ENCODE measurements at regions not wholly inside any gene's neighbourhood (a gene's known extent, or its start where the extent isn't known, plus 50 kb on each side); places are given as distances from the start of the nearest gene placed in this dataset.
"Not testable (repeated sequence)": the region's sequence is repeated elsewhere in the genome, so short reads cannot be mapped to it uniquely, and the experiment has no call there.

GRCh38 chr3:139231555-139232281, 112.1 kb upstream of the MRPS22 start:
- Histone ChIP-seq H4K8ac (ENCODE audit: low read depth, low read length) (no peak overlapping the region), H3K79me1 (ENCODE audit: low read length) (no peaks in the 10 kb centered on the region), H3K18ac (ENCODE audit: low read length) (no peak overlapping the region), H3K36me3 (ENCODE audit: control insufficient read depth in 1 of 2, insufficient read depth in 2 of 2, low read length in 2 of 2) (no peaks in the 10 kb centered on the region), H2BK12ac (ENCODE audit: low read length) (no peak overlapping the region), H3K4me3 (ENCODE audit: low read depth, low read length) (no peak overlapping the region), H3K4me1 (ENCODE audit: control insufficient read depth in 1 of 2, insufficient read depth in 2 of 2, low read length in 2 of 2) (peaks cover 9 to 10% of the 10 kb centered on the region in 2 experiments), H3K23ac (ENCODE audit: low read length) (no peak overlapping the region), H2BK5ac (ENCODE audit: low read depth, low read length, poor library complexity) (no peak overlapping the region), H2AK5ac (ENCODE audit: low read length) (no peak overlapping the region), H2AFZ (ENCODE audit: insufficient read depth, low read length, poor library complexity) (no peak overlapping the region), H2BK120ac (ENCODE audit: insufficient read depth, low read length, poor library complexity) (no peak overlapping the region), H4K91ac (ENCODE audit: low read depth, low read length) (no peak overlapping the region), H3K27ac (ENCODE audit: low read depth, low read length) (no peak overlapping the region), H3K4me2 (ENCODE audit: low read length) (no peak overlapping the region), H3K14ac (ENCODE audit: low read length) (no peak overlapping the region), H3K9me3 (ENCODE audit: insufficient read depth, low read depth, low read length) (no peaks in the 10 kb centered on the region), H3K27me3 (ENCODE audit: insufficient read depth, low read length) (no peaks in the 10 kb centered on the region), H3K79me2 (ENCODE audit: control insufficient read depth, insufficient read depth, low read length, poor library complexity) (no peaks in the 10 kb centered on the region), H4K12ac (ENCODE audit: low read depth, low read length) (no peak overlapping the region), H3K9ac (ENCODE audit: low read length) (no peak overlapping the region), H3K4ac (ENCODE audit: low read depth, low read length) (no peak overlapping the region)
- DNase-seq: no peak
- no CpG with 5 or more reads among the region's 5 CpGs for WGBS (ENCODE audit: extremely low coverage, insufficient coverage, insufficient read length)

GRCh38 chr3:139232341-139232740, 111.5 kb upstream of the MRPS22 start:
- not testable (repeated sequence) for H3K27ac ChIP-seq (ENCODE audit: low read depth, low read length); H3K27me3 ChIP-seq (ENCODE audit: insufficient read depth, low read length); H2BK120ac ChIP-seq (ENCODE audit: insufficient read depth, low read length, poor library complexity); H4K8ac ChIP-seq (ENCODE audit: low read depth, low read length); H2BK5ac ChIP-seq (ENCODE audit: low read depth, low read length, poor library complexity); H2AK5ac ChIP-seq (ENCODE audit: low read length); H3K23ac ChIP-seq (ENCODE audit: low read length); H3K79me1 ChIP-seq (ENCODE audit: low read length); H2BK12ac ChIP-seq (ENCODE audit: low read length); H3K9me3 ChIP-seq (ENCODE audit: insufficient read depth, low read depth, low read length); H3K4me3 ChIP-seq (ENCODE audit: low read depth, low read length); H3K79me2 ChIP-seq (ENCODE audit: control insufficient read depth, insufficient read depth, low read length, poor library complexity); DNase-seq; H2AFZ ChIP-seq (ENCODE audit: insufficient read depth, low read length, poor library complexity); H3K9ac ChIP-seq (ENCODE audit: low read length); H3K4me1 ChIP-seq (ENCODE audit: control insufficient read depth in 1 of 2, insufficient read depth in 2 of 2, low read length in 2 of 2); H4K91ac ChIP-seq (ENCODE audit: low read depth, low read length); H3K4me2 ChIP-seq (ENCODE audit: low read length); H3K18ac ChIP-seq (ENCODE audit: low read length); H3K36me3 ChIP-seq (ENCODE audit: control insufficient read depth in 1 of 2, insufficient read depth in 2 of 2, low read length in 2 of 2); H3K4ac ChIP-seq (ENCODE audit: low read depth, low read length); H3K14ac ChIP-seq (ENCODE audit: low read length); H4K12ac ChIP-seq (ENCODE audit: low read depth, low read length)
- WGBS (ENCODE audit: extremely low coverage, insufficient coverage, insufficient read length): no CpG with 5 or more reads among the region's 3 CpGs

GRCh38 chr3:139234491-139234890, 109.3 kb upstream of the MRPS22 start:
- H3K4me3 ChIP-seq (ENCODE audit: low read depth, low read length): no peak overlapping the region
- H4K8ac ChIP-seq (ENCODE audit: low read depth, low read length): no peak overlapping the region
- peak overlapping the region; percentile 26 for H3K9ac ChIP-seq (ENCODE audit: low read length)
- H4K12ac ChIP-seq (ENCODE audit: low read depth, low read length): no peak overlapping the region
- H2BK120ac ChIP-seq (ENCODE audit: insufficient read depth, low read length, poor library complexity): no peak overlapping the region
- no CpG with 5 or more reads among the region's 3 CpGs for WGBS (ENCODE audit: extremely low coverage, insufficient coverage, insufficient read length)
- H2AFZ ChIP-seq (ENCODE audit: insufficient read depth, low read length, poor library complexity): no peak overlapping the region
- no peaks in the 10 kb centered on the region for H3K79me2 ChIP-seq (ENCODE audit: control insufficient read depth, insufficient read depth, low read length, poor library complexity)
- H3K4me1 ChIP-seq (ENCODE audit: control insufficient read depth in 1 of 2, insufficient read depth in 2 of 2, low read length in 2 of 2): peaks cover 9 to 10% of the 10 kb centered on the region in 2 experiments
- H2BK12ac ChIP-seq (ENCODE audit: low read length): no peak overlapping the region
- no peak overlapping the region for H2AK5ac ChIP-seq (ENCODE audit: low read length)
- H3K27me3 ChIP-seq (ENCODE audit: insufficient read depth, low read length): no peaks in the 10 kb centered on the region
- DNase-seq: no peak
- no peak overlapping the region for H3K18ac ChIP-seq (ENCODE audit: low read length)
- no peaks in the 10 kb centered on the region for H3K9me3 ChIP-seq (ENCODE audit: insufficient read depth, low read depth, low read length)
- H3K27ac ChIP-seq (ENCODE audit: low read depth, low read length): no peak overlapping the region
- H3K4ac ChIP-seq (ENCODE audit: low read depth, low read length): no peak overlapping the region
- H3K23ac ChIP-seq (ENCODE audit: low read length): no peak overlapping the region
- H3K36me3 ChIP-seq (ENCODE audit: control insufficient read depth in 1 of 2, insufficient read depth in 2 of 2, low read length in 2 of 2): no peaks in the 10 kb centered on the region
- no peak overlapping the region for H4K91ac ChIP-seq (ENCODE audit: low read depth, low read length)
- H3K4me2 ChIP-seq (ENCODE audit: low read length): no peak overlapping the region
- no peak overlapping the region for H2BK5ac ChIP-seq (ENCODE audit: low read depth, low read length, poor library complexity)
- H3K79me1 ChIP-seq (ENCODE audit: low read length): no peaks in the 10 kb centered on the region
- H3K14ac ChIP-seq (ENCODE audit: low read length): no peak overlapping the region

DNA sequence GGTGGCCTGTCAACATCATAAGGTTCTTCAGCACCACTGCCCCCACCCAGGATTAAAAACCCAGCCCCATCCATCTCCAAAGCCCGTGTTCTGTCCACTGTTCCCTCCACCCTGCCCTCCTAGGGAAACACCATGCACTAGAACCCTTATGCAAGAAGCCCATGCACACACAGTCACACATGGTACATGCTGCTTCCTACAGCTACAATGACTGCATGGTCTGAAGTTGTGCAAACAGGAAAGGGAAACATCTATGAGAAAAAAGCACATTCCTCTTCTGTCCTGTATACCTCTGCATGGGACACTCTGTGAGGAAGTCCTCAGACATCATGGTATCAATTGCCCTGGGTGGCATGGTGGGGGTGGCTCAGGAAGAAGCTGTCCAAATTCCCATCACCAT, 108.6 kb upstream of the MRPS22 start:
- no peaks in the 10 kb centered on the region for H3K9me3 ChIP-seq (ENCODE audit: insufficient read depth, low read depth, low read length)
- no peak overlapping the region for H3K4me3 ChIP-seq (ENCODE audit: low read depth, low read length)
- DNase-seq: no peak
- no peak overlapping the region for H3K9ac ChIP-seq (ENCODE audit: low read length)
- no peak overlapping the region for H4K8ac ChIP-seq (ENCODE audit: low read depth, low read length)
- H2AFZ ChIP-seq (ENCODE audit: insufficient read depth, low read length, poor library complexity): no peak overlapping the region
- H3K4me2 ChIP-seq (ENCODE audit: low read length): no peak overlapping the region
- no peaks in the 10 kb centered on the region for H3K79me2 ChIP-seq (ENCODE audit: control insufficient read depth, insufficient read depth, low read length, poor library complexity)
- no peak overlapping the region for H3K23ac ChIP-seq (ENCODE audit: low read length)
- H2AK5ac ChIP-seq (ENCODE audit: low read length): no peak overlapping the region
- no peak overlapping the region for H2BK12ac ChIP-seq (ENCODE audit: low read length)
- H3K79me1 ChIP-seq (ENCODE audit: low read length): no peaks in the 10 kb centered on the region
- H2BK5ac ChIP-seq (ENCODE audit: low read depth, low read length, poor library complexity): no peak overlapping the region
- no peaks in the 10 kb centered on the region for H3K27me3 ChIP-seq (ENCODE audit: insufficient read depth, low read length)
- H3K18ac ChIP-seq (ENCODE audit: low read length): no peak overlapping the region
- peaks cover 9 to 10% of the 10 kb centered on the region in 2 experiments for H3K4me1 ChIP-seq (ENCODE audit: control insufficient read depth in 1 of 2, insufficient read depth in 2 of 2, low read length in 2 of 2)
- H2BK120ac ChIP-seq (ENCODE audit: insufficient read depth, low read length, poor library complexity): no peak overlapping the region
- H3K36me3 ChIP-seq (ENCODE audit: control insufficient read depth in 1 of 2, insufficient read depth in 2 of 2, low read length in 2 of 2): no peaks in the 10 kb centered on the region
- no peak overlapping the region for H4K91ac ChIP-seq (ENCODE audit: low read depth, low read length)
- WGBS (ENCODE audit: extremely low coverage, insufficient coverage, insufficient read length): no CpG with 5 or more reads among the region's 1 CpG
- no peak overlapping the region for H3K4ac ChIP-seq (ENCODE audit: low read depth, low read length)
- H3K27ac ChIP-seq (ENCODE audit: low read depth, low read length): no peak overlapping the region
- no peak overlapping the region for H3K14ac ChIP-seq (ENCODE audit: low read length)
- no peak overlapping the region for H4K12ac ChIP-seq (ENCODE audit: low read depth, low read length)
